ENCODE measurements at regions not wholly inside any gene's neighbourhood (a gene's known extent, or its start where the extent isn't known, plus 50 kb on each side); places are given as distances from the start of the nearest gene placed in this dataset.
"Not testable (repeated sequence)": the region's sequence is repeated elsewhere in the genome, so short reads cannot be mapped to it uniquely, and the experiment has no call there.

DNA sequence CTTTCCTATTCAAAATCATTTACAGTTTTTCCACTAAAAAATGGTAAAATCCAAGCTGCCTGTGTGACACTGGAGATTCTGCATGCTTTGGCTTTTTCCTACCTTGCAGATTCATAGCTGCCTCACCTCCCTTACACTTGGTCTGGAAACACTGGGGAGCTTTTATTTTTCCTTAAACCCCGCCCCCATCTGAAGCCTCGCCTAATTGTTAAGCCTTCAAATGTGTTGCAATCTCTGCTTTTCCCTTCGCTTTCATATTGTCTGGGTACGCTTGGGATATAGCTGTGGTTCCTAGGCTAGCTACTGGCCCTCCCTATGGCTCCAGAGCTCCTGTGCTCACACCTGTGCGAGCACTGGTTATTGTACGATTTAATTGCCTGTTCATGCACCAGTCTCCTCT is 942.4 kb upstream of the GYPC start:
- no peak for DNase-seq (ENCODE audit: low read depth)

GRCh38 chr2:125721072-125721721 is 934.8 kb upstream of the GYPC start:
- no peak for DNase-seq (ENCODE audit: low read depth)

DNA sequence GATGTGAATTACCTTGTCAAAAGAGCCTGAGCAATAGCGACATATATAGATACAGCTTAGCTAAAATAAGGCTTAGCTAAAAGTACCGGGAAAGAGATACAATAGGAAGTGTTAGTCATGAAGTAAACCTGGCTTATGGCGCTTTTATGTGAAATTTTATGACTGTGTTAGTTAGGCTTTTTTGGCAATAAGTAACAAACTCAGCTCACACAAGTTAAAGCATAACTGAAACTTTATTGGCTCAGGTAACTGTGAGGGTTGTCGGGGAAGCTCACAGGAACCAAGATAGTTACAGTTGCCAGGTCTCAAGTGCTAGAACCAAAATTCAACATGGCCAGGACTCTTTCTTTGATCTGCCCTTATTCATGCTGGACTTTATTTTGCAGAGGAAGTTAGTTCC is 925.0 kb upstream of the GYPC start:
- DNase-seq (ENCODE audit: low read depth), result no peak

GRCh38 chr2:125736306-125736705 is 919.7 kb upstream of the GYPC start:
- DNase-seq (ENCODE audit: low read depth), result no peak

- no peak for DNase-seq (ENCODE audit: low read depth)
These were observed 910.4 kb upstream of the GYPC start for GRCh38 chr2:125745514-125745913.

- DNase-seq (ENCODE audit: low read depth), result no peak
These were observed 909.4 kb upstream of the GYPC start for GRCh38 chr2:125746321-125747164.

GRCh38 chr2:125747165-125747425 is 908.9 kb upstream of the GYPC start:
- no peak for DNase-seq (ENCODE audit: low read depth)

DNA sequence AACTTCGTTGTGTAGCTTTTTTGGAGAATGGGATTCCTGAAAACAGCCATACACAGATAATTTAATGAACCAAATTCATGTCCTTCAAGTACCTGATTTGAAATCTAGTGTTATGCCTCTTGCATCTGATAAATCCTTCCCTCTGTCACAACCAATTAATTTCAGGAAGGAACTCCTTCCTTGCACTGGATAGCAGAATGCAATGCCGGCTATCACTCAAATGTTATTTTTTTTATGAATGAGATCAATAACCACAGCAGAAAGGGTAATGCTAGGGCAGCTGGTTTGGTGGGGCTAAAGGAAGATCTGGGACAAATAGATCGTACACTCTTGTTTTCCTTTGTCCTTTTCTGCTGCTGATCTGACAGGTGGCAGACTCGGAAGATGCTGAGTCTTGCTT is 899.5 kb upstream of the GYPC start:
- no peak for DNase-seq (ENCODE audit: low read depth)

- no peak for DNase-seq (ENCODE audit: low read depth)
These were observed 859.2 kb upstream of the GYPC start for GRCh38 chr2:125796784-125797183.

GRCh38 chr2:125797192-125797591 is 858.8 kb upstream of the GYPC start:
- no peak for DNase-seq (ENCODE audit: low read depth)

GRCh38 chr2:125822746-125823145 is 833.2 kb upstream of the GYPC start:
- no peak for DNase-seq (ENCODE audit: low read depth)

- DNase-seq (ENCODE audit: low read depth), result not testable (repeated sequence)
These were observed 830.2 kb upstream of the GYPC start for GRCh38 chr2:125825781-125826180.

DNA sequence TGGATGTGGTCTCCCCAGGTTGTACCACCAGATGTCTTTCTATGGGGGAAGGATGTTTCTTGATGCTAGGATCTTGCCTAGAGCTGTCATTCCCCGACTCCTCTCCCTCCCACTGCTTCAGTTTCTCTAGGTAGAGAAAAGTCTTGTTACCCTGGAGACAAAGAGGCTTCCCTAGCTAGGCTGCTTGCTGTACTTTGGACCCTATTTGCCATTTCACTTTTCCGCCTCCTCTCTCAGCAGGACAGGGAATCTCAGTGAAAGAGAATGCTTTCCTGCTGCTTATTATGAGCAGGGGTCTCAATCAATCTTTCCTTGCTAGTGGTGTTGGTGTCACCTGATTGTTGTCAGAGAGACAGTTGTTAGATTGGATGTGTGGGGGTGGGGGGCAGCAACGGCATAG is 818.8 kb upstream of the GYPC start:
- no peak for DNase-seq (ENCODE audit: low read depth)

DNA sequence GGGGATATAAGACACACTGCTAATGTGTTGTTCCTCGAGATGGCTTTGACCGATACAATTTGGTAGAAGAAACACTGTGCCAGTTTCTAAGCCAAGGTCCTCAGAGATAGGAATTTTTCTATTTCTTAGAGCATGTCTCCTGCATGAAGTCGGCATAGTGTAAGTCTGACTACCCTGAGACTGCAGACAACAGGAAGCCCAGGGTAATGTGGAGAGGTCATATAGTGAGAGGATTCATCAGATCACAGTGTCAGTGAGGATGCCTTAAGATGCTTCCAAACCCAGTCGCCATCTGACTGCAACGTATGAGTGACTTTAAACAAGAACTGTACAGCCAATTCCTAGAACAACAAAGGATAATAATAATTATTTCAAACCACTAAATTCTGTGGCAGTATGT is 818.3 kb upstream of the GYPC start:
- no peak for DNase-seq (ENCODE audit: low read depth)

DNA sequence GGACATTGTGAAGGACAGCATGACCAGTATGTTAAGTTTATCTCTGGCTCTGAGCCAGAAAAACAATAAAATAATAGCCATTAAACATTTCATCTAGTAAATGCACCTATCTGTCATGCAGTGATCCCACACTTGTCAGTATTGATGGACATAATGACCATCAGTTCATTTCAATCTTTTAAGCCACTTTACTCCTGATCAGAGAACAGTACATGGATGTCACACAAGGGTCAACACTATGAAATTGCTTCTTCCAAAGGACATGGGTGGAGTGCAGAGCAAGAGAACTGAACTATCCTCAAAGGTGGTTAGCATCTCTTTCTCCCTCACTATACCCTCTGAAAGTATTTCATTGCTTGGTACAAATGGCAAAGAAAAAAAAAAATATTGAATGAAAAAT is 816.0 kb upstream of the GYPC start:
- no peak for DNase-seq (ENCODE audit: low read depth)

- DNase-seq (ENCODE audit: low read depth), result no peak
These were observed 813.9 kb upstream of the GYPC start for GRCh38 chr2:125842041-125842440.

DNA sequence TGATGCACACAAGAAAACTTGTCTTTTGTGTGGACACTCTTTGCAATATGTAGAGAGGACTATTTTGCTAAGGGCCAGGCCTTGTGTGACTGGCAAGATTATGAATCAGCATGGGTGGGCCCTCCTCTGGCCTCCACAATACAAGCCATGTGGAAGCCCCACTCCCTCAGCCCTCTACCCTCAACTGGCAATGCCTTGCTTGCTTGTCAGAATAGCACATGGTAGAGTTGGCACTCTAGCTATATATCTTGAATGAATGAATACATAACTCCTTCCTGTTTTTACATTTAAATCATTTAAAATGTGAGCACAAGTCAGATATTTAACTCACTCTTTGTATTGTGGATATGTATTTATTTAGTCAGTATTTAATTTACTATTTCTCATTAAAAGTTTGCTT is 805.4 kb upstream of the GYPC start:
- no peak for DNase-seq (ENCODE audit: low read depth)

DNA sequence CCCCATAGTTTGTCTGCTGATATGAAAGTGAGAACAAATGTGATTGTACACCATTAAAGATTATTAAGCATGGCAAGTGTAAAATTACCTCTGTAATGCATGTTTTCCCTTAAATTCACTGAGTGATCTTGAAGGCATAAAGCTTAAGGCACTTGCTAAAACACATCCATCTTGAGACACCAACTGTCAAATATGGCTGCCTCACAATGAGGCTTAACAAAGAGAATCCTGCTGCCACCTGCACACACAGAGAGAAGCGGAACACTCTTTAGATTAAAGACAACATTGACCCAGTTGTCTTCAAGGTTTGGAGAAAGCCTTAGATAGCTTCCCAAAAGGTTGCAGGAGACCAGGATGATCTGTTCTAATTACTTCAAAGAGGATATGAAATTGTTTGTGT is 803.6 kb upstream of the GYPC start:
- DNase-seq (ENCODE audit: low read depth), result no peak

DNA sequence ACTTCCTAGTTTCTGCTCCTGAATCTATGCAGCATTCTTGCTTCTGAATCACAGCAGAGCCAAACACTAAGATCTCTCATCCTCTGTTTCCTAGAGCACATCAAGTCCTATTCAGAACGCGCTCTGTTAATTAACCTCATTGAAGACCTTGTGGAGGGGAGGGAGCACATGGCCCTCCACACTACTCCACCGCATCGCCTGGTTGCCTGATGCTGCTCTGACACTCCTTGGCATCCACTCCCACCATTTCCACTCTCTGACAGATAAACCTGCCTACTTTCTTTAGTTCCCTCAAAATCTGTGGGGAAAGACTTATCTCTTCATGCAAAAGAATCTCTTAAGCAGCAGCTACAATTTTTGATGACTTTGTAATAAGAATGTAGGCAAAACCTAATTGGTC is 802.3 kb upstream of the GYPC start:
- no peak for DNase-seq (ENCODE audit: low read depth)

DNA sequence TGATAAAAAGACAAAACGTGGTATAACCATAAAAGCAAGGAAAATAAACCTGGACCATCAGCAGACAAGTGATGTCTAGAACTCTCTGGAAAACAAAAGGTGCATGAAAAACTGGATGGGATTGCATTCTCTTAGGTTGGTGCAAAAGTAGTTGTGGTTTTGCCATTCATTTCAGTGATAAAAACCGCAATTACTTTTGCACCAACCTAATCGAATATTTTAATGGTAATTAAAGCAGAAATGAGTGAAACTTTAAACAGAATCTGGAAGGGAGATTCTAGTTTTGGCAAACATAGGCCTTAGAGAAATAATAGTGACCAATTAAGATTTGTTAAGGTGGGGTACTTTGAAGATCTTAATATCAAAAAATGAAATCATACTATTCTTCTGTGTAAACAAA is 800.8 kb upstream of the GYPC start:
- no peak for DNase-seq (ENCODE audit: low read depth)

- DNase-seq (ENCODE audit: low read depth), result no peak
These were observed 797.8 kb upstream of the GYPC start for GRCh38 chr2:125857971-125858794.

DNA sequence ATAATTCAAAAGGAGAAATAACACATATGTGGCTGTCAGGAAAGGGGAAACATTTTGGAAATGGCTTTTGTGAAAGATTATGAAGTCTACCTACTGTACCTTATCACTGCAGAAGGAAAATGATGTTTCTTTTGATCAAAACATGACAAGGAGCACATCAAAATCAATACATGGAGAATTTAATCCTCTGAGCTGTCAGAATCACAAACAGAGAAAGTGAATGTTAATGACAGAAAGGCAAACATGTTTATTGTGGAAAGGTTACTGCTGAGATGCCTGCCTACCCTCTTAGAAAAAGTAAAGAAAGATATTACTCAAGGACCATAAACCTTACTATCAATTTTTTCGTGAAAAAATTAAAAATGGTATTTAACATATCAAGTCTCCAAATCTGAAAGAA is 794.5 kb upstream of the GYPC start:
- DNase-seq (ENCODE audit: low read depth), result no peak

DNA sequence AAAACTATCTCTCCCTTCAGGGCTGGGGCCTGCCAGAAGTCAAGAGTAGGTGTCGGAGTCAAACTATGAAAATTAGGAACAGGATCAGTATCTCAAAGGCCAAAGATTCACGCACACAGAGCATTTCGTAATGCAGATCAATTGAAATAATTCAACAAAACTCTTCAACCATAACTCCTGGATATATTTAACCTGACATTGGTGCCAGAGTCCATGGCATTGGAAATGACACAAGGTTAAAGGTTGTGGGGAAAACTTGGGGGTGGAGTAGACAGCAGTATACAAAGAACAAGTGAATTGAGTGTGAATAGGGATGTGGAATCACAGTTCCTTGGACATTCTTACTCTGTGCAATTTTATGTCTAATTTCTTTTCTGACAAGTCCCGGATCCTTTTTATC is 788.0 kb upstream of the GYPC start:
- no peak for DNase-seq (ENCODE audit: low read depth)
